HEK293 (cell line): ENCODE measurements at regions not wholly inside any gene's neighbourhood (a gene's known extent, or its start where the extent isn't known, plus 50 kb on each side); places are given as distances from the start of the nearest gene placed in this dataset.

Experiments
- BCL11B ChIP-seq: fragments of 450-650 bp; formaldehyde crosslinking; IDR thresholded peaks from 2 replicates; pipeline ENCODE4 v1.5.1; 2016; ENCODE audit warnings: low read depth, missing biosample characterization, missing genetic modification characterization
- CTCF ChIP-seq: fragments of 450-650 bp; formaldehyde crosslinking; IDR thresholded peaks from 2 replicates; pipeline ENCODE4 v1.5.1; 2016; ENCODE audit warnings: missing biosample characterization, missing genetic modification characterization
- TCF7L2 ChIP-seq: IDR thresholded peaks from 2 replicates; pipeline ENCODE4 v1.6.1; 2011; ENCODE audit warnings: low read depth, mild to moderate bottlenecking, inconsistent platforms, low read length, moderate library complexity, borderline replicate concordance
- ZBTB11 ChIP-seq: fragments of 450-650 bp; formaldehyde crosslinking; conservative IDR thresholded peaks from 2 replicates; pipeline ENCODE4 v1.5.1; 2016; ENCODE audit warnings: low read depth, missing biosample characterization, missing genetic modification characterization
- ZBTB7A ChIP-seq: fragments of 450-650 bp; formaldehyde crosslinking; IDR thresholded peaks from 2 replicates; pipeline ENCODE4 v1.5.1; 2016; ENCODE audit warnings: low read depth, missing biosample characterization, missing genetic modification characterization
- ZEB2 ChIP-seq: fragments of 450-650 bp; formaldehyde crosslinking; IDR thresholded peaks from 2 replicates; pipeline ENCODE4 v1.5.1; 2016; ENCODE audit warnings: missing biosample characterization, missing genetic modification characterization
- ZFP3 ChIP-seq: fragments of 450-650 bp; formaldehyde crosslinking; IDR thresholded peaks from 2 replicates; pipeline ENCODE4 v1.5.1; 2016; ENCODE audit warnings: low read depth, missing biosample characterization, missing genetic modification characterization
- ZNF398 ChIP-seq: fragments of 450-650 bp; formaldehyde crosslinking; IDR thresholded peaks from 2 replicates; pipeline ENCODE4 v1.5.1; 2017; ENCODE audit warnings: missing biosample characterization, missing genetic modification characterization
- ZNF510 ChIP-seq: fragments of 450-650 bp; formaldehyde crosslinking; IDR thresholded peaks from 2 replicates; pipeline ENCODE4 v1.5.1; 2018; ENCODE audit warnings: mild to moderate bottlenecking, missing genetic modification characterization, missing biosample characterization; ENCODE audit not compliant: insufficient replicate concordance
- ZNF529 ChIP-seq: fragments of 450-650 bp; formaldehyde crosslinking; IDR thresholded peaks from 2 replicates; pipeline ENCODE4 v1.5.1; 2017; ENCODE audit warnings: missing genetic modification characterization, missing biosample characterization; ENCODE audit not compliant: insufficient replicate concordance
- ZNF610 ChIP-seq: fragments of 450-650 bp; formaldehyde crosslinking; IDR thresholded peaks from 2 replicates; pipeline ENCODE4 v1.5.1; 2016; ENCODE audit warnings: missing biosample characterization, missing genetic modification characterization, borderline replicate concordance
- ZNF830 ChIP-seq: fragments of 450-650 bp; IDR thresholded peaks from 2 replicates; pipeline ENCODE4 v1.5.0; 2018; ENCODE audit warnings: missing biosample characterization, missing genetic modification characterization, low read depth, mild to moderate bottlenecking, moderate library complexity
- TF ChIP-seq, protein P1 (sequence below): fragments of 450-650 bp; formaldehyde crosslinking; IDR thresholded peaks from 2 replicates; pipeline ENCODE4 v1.5.1; 2016; ENCODE audit warnings: missing biosample characterization, missing genetic modification characterization
- TF ChIP-seq, protein P2 (sequence below): fragments of 450-650 bp; formaldehyde crosslinking; IDR thresholded peaks from 2 replicates; pipeline ENCODE4 v1.5.1; 2016; ENCODE audit warnings: missing biosample characterization, missing genetic modification characterization

DNA sequence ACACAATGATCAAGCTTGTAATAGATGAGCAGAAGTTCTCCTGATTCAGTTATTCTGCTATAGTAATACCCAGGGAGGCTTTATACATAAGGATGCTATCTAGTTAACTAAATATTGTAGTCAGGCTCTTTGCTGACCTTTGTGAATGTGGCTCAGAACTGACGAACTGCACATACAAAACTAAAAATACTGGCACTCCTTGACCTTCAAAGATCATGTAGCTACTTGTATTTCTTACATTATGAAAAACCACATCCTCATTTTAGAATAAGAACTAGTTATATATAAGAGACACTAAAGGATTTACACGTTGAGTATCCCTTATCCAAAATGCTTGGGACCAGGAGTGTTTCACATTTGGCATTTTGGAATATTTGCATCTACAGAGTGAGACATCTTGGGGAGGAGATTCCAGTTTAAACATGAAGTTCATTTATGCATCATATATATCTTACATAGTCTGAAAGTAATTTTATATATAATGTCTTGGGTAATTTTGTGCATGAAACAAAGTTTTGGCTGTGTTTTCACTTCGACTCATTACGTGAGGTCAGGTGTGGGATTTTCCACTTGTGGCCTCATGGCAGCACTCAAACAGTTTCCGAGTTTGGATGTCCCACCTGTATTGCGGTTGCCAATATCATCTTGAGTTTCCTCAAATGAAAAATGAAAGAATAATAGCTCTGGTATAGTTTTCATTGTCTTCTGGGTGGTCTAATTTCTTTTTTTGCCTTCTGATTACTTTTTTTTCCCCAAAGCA lies 58.4 kb upstream of the FBXL7 start:
- TF ChIP-seq, protein P1, sequence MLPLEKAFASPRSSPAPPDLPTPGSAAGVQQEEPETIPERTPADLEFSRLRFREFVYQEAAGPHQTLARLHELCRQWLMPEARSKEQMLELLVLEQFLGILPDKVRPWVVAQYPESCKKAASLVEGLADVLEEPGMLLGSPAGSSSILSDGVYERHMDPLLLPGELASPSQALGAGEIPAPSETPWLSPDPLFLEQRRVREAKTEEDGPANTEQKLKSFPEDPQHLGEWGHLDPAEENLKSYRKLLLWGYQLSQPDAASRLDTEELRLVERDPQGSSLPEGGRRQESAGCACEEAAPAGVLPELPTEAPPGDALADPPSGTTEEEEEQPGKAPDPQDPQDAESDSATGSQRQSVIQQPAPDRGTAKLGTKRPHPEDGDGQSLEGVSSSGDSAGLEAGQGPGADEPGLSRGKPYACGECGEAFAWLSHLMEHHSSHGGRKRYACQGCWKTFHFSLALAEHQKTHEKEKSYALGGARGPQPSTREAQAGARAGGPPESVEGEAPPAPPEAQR (tag by site-specific recombination), result no peak
- TF ChIP-seq ZFP3 (tag by site-specific recombination), result no peak
- TF ChIP-seq CTCF (tag by site-specific recombination), result no peak
- TF ChIP-seq TCF7L2, result no peak
- TF ChIP-seq ZNF398 (tag by site-specific recombination), result no peak
- no peak for TF ChIP-seq ZBTB7A (tag by site-specific recombination)
- TF ChIP-seq ZBTB11 (tag by site-specific recombination), result no peak
- no peak for TF ChIP-seq ZNF510 (tag by site-specific recombination)
- no peak for TF ChIP-seq BCL11B (tag by site-specific recombination)
- no peak for TF ChIP-seq ZNF830
- TF ChIP-seq ZNF529 (tag by site-specific recombination), result no peak
- no peak for TF ChIP-seq ZNF610 (tag by site-specific recombination)
- TF ChIP-seq ZEB2 (tag by site-specific recombination), result no peak
- TF ChIP-seq, protein P2, sequence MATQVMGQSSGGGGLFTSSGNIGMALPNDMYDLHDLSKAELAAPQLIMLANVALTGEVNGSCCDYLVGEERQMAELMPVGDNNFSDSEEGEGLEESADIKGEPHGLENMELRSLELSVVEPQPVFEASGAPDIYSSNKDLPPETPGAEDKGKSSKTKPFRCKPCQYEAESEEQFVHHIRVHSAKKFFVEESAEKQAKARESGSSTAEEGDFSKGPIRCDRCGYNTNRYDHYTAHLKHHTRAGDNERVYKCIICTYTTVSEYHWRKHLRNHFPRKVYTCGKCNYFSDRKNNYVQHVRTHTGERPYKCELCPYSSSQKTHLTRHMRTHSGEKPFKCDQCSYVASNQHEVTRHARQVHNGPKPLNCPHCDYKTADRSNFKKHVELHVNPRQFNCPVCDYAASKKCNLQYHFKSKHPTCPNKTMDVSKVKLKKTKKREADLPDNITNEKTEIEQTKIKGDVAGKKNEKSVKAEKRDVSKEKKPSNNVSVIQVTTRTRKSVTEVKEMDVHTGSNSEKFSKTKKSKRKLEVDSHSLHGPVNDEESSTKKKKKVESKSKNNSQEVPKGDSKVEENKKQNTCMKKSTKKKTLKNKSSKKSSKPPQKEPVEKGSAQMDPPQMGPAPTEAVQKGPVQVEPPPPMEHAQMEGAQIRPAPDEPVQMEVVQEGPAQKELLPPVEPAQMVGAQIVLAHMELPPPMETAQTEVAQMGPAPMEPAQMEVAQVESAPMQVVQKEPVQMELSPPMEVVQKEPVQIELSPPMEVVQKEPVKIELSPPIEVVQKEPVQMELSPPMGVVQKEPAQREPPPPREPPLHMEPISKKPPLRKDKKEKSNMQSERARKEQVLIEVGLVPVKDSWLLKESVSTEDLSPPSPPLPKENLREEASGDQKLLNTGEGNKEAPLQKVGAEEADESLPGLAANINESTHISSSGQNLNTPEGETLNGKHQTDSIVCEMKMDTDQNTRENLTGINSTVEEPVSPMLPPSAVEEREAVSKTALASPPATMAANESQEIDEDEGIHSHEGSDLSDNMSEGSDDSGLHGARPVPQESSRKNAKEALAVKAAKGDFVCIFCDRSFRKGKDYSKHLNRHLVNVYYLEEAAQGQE (tag by site-specific recombination), result no peak
